ENCODE measurements at regions not wholly inside any gene's neighbourhood (a gene's known extent, or its start where the extent isn't known, plus 50 kb on each side); places are given as distances from the start of the nearest gene placed in this dataset.
A peak's percentile ranks its signal among the peaks of the same experiment; 100 is the strongest.

- H3K4me3 ChIP-seq (ENCODE audit: low read depth, low read length): no peak overlapping the region
- peak; percentile 82 for DNase-seq (ENCODE audit: low read depth)
These were observed 213.0 kb upstream of the E2F8 start for GRCh38 chr11:19453651-19454257.

- H3K4me3 ChIP-seq (ENCODE audit: low read depth, low read length): no peak overlapping the region
- no peak for DNase-seq (ENCODE audit: low read depth)
These were observed 210.9 kb upstream of the E2F8 start for GRCh38 chr11:19451609-19452008.

GRCh38 chr11:19450282-19450681 is 209.5 kb upstream of the E2F8 start:
- no peak overlapping the region for H3K4me3 ChIP-seq (ENCODE audit: low read depth, low read length)
- no peak for DNase-seq (ENCODE audit: low read depth)

GRCh38 chr11:19448651-19449050 is 207.9 kb upstream of the E2F8 start:
- DNase-seq (ENCODE audit: low read depth): no peak
- H3K4me3 ChIP-seq (ENCODE audit: low read depth, low read length): no peak overlapping the region

- H3K4me3 ChIP-seq (ENCODE audit: low read depth, low read length): no peak overlapping the region
- DNase-seq (ENCODE audit: low read depth): no peak
These were observed 206.4 kb upstream of the E2F8 start for GRCh38 chr11:19447150-19447566.

- no peak for DNase-seq (ENCODE audit: low read depth)
These were observed 205.0 kb upstream of the E2F8 start for GRCh38 chr11:19445771-19446170.

GRCh38 chr11:19444231-19444630 is 203.5 kb upstream of the E2F8 start:
- DNase-seq (ENCODE audit: low read depth): no peak
- H3K4me3 ChIP-seq (ENCODE audit: low read depth, low read length): no peak overlapping the region

More at GRCh38 chr11:19445771-19446170, 205.0 kb upstream of the E2F8 start:
- no peak overlapping the region for H3K4me3 ChIP-seq (ENCODE audit: low read depth, low read length)

GRCh38 chr11:19442554-19442910 is 201.8 kb upstream of the E2F8 start:
- no peak for DNase-seq (ENCODE audit: low read depth)
- H3K4me3 ChIP-seq (ENCODE audit: low read depth, low read length): no peak overlapping the region

- peak; percentile 90 for DNase-seq (ENCODE audit: low read depth)
- no peak overlapping the region for H3K4me3 ChIP-seq (ENCODE audit: low read depth, low read length)
These were observed 201.2 kb upstream of the E2F8 start for GRCh38 chr11:19441752-19442553.

- no peak for DNase-seq (ENCODE audit: low read depth)
- H3K4me3 ChIP-seq (ENCODE audit: low read depth, low read length): no peak overlapping the region
These were observed 200.5 kb upstream of the E2F8 start for GRCh38 chr11:19441288-19441687.

- DNase-seq (ENCODE audit: low read depth): no peak
These were observed 197.0 kb upstream of the E2F8 start for GRCh38 chr11:19437760-19438159.

GRCh38 chr11:19436932-19437331 is 196.2 kb upstream of the E2F8 start:
- no peak for DNase-seq (ENCODE audit: low read depth)
- no peak overlapping the region for H3K4me3 ChIP-seq (ENCODE audit: low read depth, low read length)

More at GRCh38 chr11:19437760-19438159, 197.0 kb upstream of the E2F8 start:
- H3K4me3 ChIP-seq (ENCODE audit: low read depth, low read length): no peak overlapping the region

GRCh38 chr11:19435306-19435989 is 194.7 kb upstream of the E2F8 start:
- DNase-seq (ENCODE audit: low read depth): no peak
- H3K4me3 ChIP-seq (ENCODE audit: low read depth, low read length): no peak overlapping the region

GRCh38 chr11:19433791-19434190 is 193.0 kb upstream of the E2F8 start:
- DNase-seq (ENCODE audit: low read depth): no peak
- no peak overlapping the region for H3K4me3 ChIP-seq (ENCODE audit: low read depth, low read length)

- no peak for DNase-seq (ENCODE audit: low read depth)
- no peak overlapping the region for H3K4me3 ChIP-seq (ENCODE audit: low read depth, low read length)
These were observed 192.6 kb upstream of the E2F8 start for GRCh38 chr11:19433367-19433766.

GRCh38 chr11:19432370-19433061 is 191.8 kb upstream of the E2F8 start:
- peak; percentile 91 for DNase-seq (ENCODE audit: low read depth)
- no peak overlapping the region for H3K4me3 ChIP-seq (ENCODE audit: low read depth, low read length)

- H3K4me3 ChIP-seq (ENCODE audit: low read depth, low read length): no peak overlapping the region
- DNase-seq (ENCODE audit: low read depth): no peak
These were observed 190.1 kb upstream of the E2F8 start for GRCh38 chr11:19430754-19431398.

- DNase-seq (ENCODE audit: low read depth): no peak
- no peak overlapping the region for H3K4me3 ChIP-seq (ENCODE audit: low read depth, low read length)
These were observed 189.6 kb upstream of the E2F8 start for GRCh38 chr11:19430346-19430745.

- H3K4me3 ChIP-seq (ENCODE audit: low read depth, low read length): no peak overlapping the region
- DNase-seq (ENCODE audit: low read depth): no peak
These were observed 188.5 kb upstream of the E2F8 start for GRCh38 chr11:19429108-19429760.

All from skeletal muscle cell (primary cell).